HG03103 (cell line): ENCODE measurements at regions not wholly inside any gene's neighbourhood (a gene's known extent, or its start where the extent isn't known, plus 50 kb on each side); places are given as distances from the start of the nearest gene placed in this dataset.

Experiments used
- ATAC-seq: cut with Tn5 transposase; IDR thresholded peaks from one replicate; pipeline ENCODE4 v1.9.1; 2021; ENCODE audit warnings: low read depth; ENCODE audit not compliant: unreplicated experiment

- ATAC-seq, result no peak
Measured at GRCh38 chr5:15266841-15267240, 233.1 kb upstream of the FBXL7 start.

GRCh38 chr5:15266229-15266628 is 233.8 kb upstream of the FBXL7 start:
- ATAC-seq, result no peak

GRCh38 chr5:15263942-15264341 is 236.0 kb upstream of the FBXL7 start:
- no peak for ATAC-seq

GRCh38 chr5:15263406-15263805 is 236.6 kb upstream of the FBXL7 start:
- no peak for ATAC-seq

- ATAC-seq, result no peak
Measured at GRCh38 chr5:15261269-15261995, 238.5 kb upstream of the FBXL7 start.

GRCh38 chr5:15260356-15261268 is 239.4 kb upstream of the FBXL7 start:
- no peak for ATAC-seq

GRCh38 chr5:15256485-15256884 is 243.5 kb upstream of the FBXL7 start:
- ATAC-seq, result no peak

GRCh38 chr5:15255576-15255975 is 244.4 kb upstream of the FBXL7 start:
- ATAC-seq, result no peak

GRCh38 chr5:15254607-15255006 is 245.4 kb upstream of the FBXL7 start:
- ATAC-seq, result no peak

GRCh38 chr5:15252331-15252730 is 247.6 kb upstream of the FBXL7 start:
- ATAC-seq, result no peak

- ATAC-seq, result no peak
Measured at GRCh38 chr5:15249152-15249551, 250.8 kb upstream of the FBXL7 start.

GRCh38 chr5:15248731-15249130 is 251.2 kb upstream of the FBXL7 start:
- no peak for ATAC-seq

- no peak for ATAC-seq
Measured at GRCh38 chr5:15245913-15246312, 254.1 kb upstream of the FBXL7 start.

GRCh38 chr5:15243301-15244020 is 256.5 kb upstream of the FBXL7 start:
- no peak for ATAC-seq

GRCh38 chr5:15241216-15241821 is 258.7 kb upstream of the FBXL7 start:
- no peak for ATAC-seq

- ATAC-seq, result no peak
Measured at GRCh38 chr5:15238006-15238405, 262.0 kb upstream of the FBXL7 start.

- no peak for ATAC-seq
Measured at GRCh38 chr5:15236911-15237508, 263.0 kb upstream of the FBXL7 start.

- ATAC-seq, result no peak
Measured at GRCh38 chr5:15234911-15235310, 265.1 kb upstream of the FBXL7 start.

GRCh38 chr5:15234366-15234765 is 265.6 kb upstream of the FBXL7 start:
- no peak for ATAC-seq

- no peak for ATAC-seq
Measured at GRCh38 chr5:15233566-15233965, 266.4 kb upstream of the FBXL7 start.
